GM12891 (cell line): ENCODE measurements at regions not wholly inside any gene's neighbourhood (a gene's known extent, or its start where the extent isn't known, plus 50 kb on each side); places are given as distances from the start of the nearest gene placed in this dataset.

ENCODE experiments used
- PAX5 ChIP-seq: IDR thresholded peaks from 2 replicates; pipeline ENCODE4 v1.6.1; 2011; ENCODE audit warnings: low read length, moderate library complexity, mild to moderate bottlenecking; ENCODE audit not compliant: insufficient read depth, severe bottlenecking
- POLR2A ChIP-seq: IDR thresholded peaks from 2 replicates; pipeline ENCODE4 v1.6.1; 2011; ENCODE audit warnings: low read depth, low read length, control low read depth
- POLR2AphosphoS5 ChIP-seq: IDR thresholded peaks from 2 replicates; pipeline ENCODE4 v1.6.1; 2011; ENCODE audit warnings: low read depth, low read length, control low read depth
- POU2F2 ChIP-seq: IDR thresholded peaks from 2 replicates; pipeline ENCODE4 v1.6.1; 2011; ENCODE audit warnings: low read depth, mild to moderate bottlenecking, control low read depth, low read length, moderate library complexity
- SPI1 ChIP-seq: IDR thresholded peaks from 2 replicates; pipeline ENCODE4 v1.6.1; 2011; ENCODE audit warnings: low read depth, low read length, control low read depth
- TAF1 ChIP-seq: IDR thresholded peaks from 2 replicates; pipeline ENCODE4 v1.6.1; 2011; ENCODE audit warnings: low read depth, low read length, control low read depth

DNA sequence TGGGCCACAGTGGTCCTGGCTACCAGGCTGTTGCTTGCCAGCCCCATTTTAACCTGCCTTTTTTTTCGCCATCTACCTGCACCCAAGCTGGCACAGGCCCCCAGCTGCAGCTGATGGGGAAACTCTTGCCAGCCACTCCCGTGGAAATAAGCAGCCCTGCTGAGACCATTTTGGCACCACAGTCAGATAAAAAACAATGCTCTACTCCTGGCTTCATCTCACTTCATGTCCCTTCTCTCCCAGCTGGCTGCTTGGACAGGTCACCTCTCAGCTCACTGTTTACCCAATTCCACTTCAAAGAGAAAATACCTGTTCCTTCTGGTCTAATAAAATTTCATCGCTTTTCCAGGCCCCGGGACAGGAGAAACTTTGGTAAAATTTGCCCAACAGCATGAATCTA is 322.6 kb upstream of the SLC30A5 start:
- TF ChIP-seq SPI1 = no peak
- TF ChIP-seq POLR2A = no peak
- no peak for TF ChIP-seq POLR2AphosphoS5
- TF ChIP-seq POU2F2 = no peak
- TF ChIP-seq TAF1 = no peak
- no peak for TF ChIP-seq PAX5
